ENCODE measurements at regions not wholly inside any gene's neighbourhood (a gene's known extent, or its start where the extent isn't known, plus 50 kb on each side); places are given as distances from the start of the nearest gene placed in this dataset.
"Not testable (repeated sequence)": the region's sequence is repeated elsewhere in the genome, so short reads cannot be mapped to it uniquely, and the experiment has no call there.

DNA sequence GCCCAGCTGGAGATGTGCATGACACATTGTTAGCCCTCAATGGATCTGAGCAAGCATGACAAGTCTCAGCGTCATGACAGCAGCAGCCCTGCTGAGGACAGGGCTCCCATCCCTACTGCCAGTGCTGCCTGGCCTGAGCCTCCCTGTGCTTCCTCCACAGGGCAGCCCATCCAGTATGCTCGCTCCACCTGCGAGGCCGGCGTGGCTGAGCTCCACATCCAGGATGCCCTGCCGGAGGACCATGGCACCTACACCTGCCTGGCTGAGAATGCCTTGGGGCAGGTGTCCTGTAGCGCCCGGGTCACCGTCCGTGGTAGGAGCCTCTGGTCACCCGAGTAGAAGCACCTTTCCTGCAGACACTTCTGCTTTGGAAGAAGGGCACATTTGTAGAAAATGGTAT lies 85.8 kb upstream of the OSBPL11 start:
- DNase-seq (ENCODE audit: low read depth): no peak
- TF ChIP-seq, protein P1, sequence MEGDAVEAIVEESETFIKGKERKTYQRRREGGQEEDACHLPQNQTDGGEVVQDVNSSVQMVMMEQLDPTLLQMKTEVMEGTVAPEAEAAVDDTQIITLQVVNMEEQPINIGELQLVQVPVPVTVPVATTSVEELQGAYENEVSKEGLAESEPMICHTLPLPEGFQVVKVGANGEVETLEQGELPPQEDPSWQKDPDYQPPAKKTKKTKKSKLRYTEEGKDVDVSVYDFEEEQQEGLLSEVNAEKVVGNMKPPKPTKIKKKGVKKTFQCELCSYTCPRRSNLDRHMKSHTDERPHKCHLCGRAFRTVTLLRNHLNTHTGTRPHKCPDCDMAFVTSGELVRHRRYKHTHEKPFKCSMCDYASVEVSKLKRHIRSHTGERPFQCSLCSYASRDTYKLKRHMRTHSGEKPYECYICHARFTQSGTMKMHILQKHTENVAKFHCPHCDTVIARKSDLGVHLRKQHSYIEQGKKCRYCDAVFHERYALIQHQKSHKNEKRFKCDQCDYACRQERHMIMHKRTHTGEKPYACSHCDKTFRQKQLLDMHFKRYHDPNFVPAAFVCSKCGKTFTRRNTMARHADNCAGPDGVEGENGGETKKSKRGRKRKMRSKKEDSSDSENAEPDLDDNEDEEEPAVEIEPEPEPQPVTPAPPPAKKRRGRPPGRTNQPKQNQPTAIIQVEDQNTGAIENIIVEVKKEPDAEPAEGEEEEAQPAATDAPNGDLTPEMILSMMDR (conservative IDR thresholded peaks at IDR 0.05; ENCODE audit: control insufficient read depth, insufficient read depth, low read depth, low read length): no peak
- no peak overlapping the region for H3K4me3 ChIP-seq (ENCODE audit: control insufficient read depth, low read depth, low read length)

DNA sequence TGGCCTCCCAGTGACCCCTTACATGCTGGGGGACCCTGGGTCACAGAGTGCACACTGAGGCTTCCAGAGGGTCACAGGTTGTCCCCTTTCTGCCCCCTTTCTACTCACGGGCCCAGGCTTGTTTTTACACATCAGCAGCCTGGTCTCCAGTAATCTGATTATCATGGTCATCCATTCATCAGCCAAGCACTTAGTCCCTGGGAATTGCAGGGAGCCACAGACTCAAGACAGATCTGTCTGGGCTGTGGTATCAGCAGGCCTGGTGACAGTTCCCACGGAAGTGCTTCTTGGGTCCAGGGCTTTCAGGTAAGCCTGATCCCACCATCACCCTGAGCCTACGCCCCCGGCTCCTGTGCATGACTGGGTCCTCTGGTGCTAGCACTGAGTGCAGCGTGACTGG lies 86.6 kb upstream of the OSBPL11 start:
- not testable (repeated sequence) for H3K4me3 ChIP-seq (ENCODE audit: control insufficient read depth, low read depth, low read length); DNase-seq (ENCODE audit: low read depth)

- H3K4me3 ChIP-seq (ENCODE audit: control insufficient read depth, low read depth, low read length): not testable (repeated sequence)
- DNase-seq (ENCODE audit: low read depth): peak; percentile 84
Observed at GRCh38 chr3:125682610-125683009, 87.3 kb upstream of the OSBPL11 start.

GRCh38 chr3:125683067-125683829 lies 88.0 kb upstream of the OSBPL11 start:
- no peak for DNase-seq (ENCODE audit: low read depth)
- H3K4me3 ChIP-seq (ENCODE audit: control insufficient read depth, low read depth, low read length): no peak overlapping the region
- TF ChIP-seq, protein P1 (conservative IDR thresholded peaks at IDR 0.05; ENCODE audit: control insufficient read depth, insufficient read depth, low read depth, low read length): no peak

- DNase-seq (ENCODE audit: low read depth): peak; percentile 35
- TF ChIP-seq, protein P1 (conservative IDR thresholded peaks at IDR 0.05; ENCODE audit: control insufficient read depth, insufficient read depth, low read depth, low read length): peak; percentile 46
- no peak overlapping the region for H3K4me3 ChIP-seq (ENCODE audit: control insufficient read depth, low read depth, low read length)
Observed at GRCh38 chr3:125684199-125684598, 88.9 kb upstream of the OSBPL11 start.

DNA sequence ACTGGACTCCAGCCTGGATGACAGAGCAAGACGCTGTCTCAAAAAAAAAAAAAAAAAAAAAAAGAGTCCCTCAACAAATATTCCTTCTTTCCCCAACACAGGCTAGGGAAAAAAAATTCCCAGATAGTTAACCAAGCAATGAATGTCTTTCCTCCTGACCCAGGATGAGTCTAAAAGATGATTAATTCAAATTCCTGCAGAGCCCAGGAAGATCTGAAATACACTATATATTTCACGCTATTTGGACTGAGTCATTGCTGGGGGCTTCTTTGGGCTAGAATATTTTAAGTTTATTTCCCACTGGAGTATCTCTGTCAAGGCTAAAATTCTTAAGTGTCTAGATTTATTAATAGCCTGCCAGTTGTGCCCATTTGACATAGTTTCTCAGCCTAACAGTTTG lies 90.4 kb upstream of the OSBPL11 start:
- not testable (repeated sequence) for H3K4me3 ChIP-seq (ENCODE audit: control insufficient read depth, low read depth, low read length)
- peak; percentile 28 for DNase-seq (ENCODE audit: low read depth)

GRCh38 chr3:125692361-125692760 lies 97.1 kb upstream of the OSBPL11 start:
- TF ChIP-seq, protein P1 (conservative IDR thresholded peaks at IDR 0.05; ENCODE audit: control insufficient read depth, insufficient read depth, low read depth, low read length): no peak
- DNase-seq (ENCODE audit: low read depth): no peak

GRCh38 chr3:125693887-125694286 lies 98.6 kb upstream of the OSBPL11 start:
- TF ChIP-seq, protein P1 (conservative IDR thresholded peaks at IDR 0.05; ENCODE audit: control insufficient read depth, insufficient read depth, low read depth, low read length): no peak
- no peak for DNase-seq (ENCODE audit: low read depth)
- H3K4me3 ChIP-seq (ENCODE audit: control insufficient read depth, low read depth, low read length): no peak overlapping the region

More at GRCh38 chr3:125692361-125692760, 97.1 kb upstream of the OSBPL11 start:
- no peak overlapping the region for H3K4me3 ChIP-seq (ENCODE audit: control insufficient read depth, low read depth, low read length)
